OCI-LY3 (cell line): ENCODE measurements at regions not wholly inside any gene's neighbourhood (a gene's known extent, or its start where the extent isn't known, plus 50 kb on each side); places are given as distances from the start of the nearest gene placed in this dataset.

ENCODE experiments used
- H2AFZ ChIP-seq: fragments of 200-600, 300-600 bp; shearing (Covaris generic); 2 replicates; pipeline ENCODE4 v1.6.0; 2014; ENCODE audit warnings: antibody characterized with exemption, low read depth, low read length
- H3K27ac ChIP-seq: fragments of 200-600, 300-600 bp; sonication (generic); 2 replicates; pipeline ENCODE4 v1.5.1; 2014; ENCODE audit warnings: mild to moderate bottlenecking, low read length, moderate library complexity, mixed read lengths
- H3K27me3 ChIP-seq: fragments of 200-600, 300-600 bp; sonication (generic); 2 replicates; pipeline ENCODE4 v1.6.1; 2014; ENCODE audit warnings: low read depth, low read length, mixed read lengths
- H3K36me3 ChIP-seq: fragments of 200-600, 300-600 bp; sonication (generic); replicated peaks from 2 replicates; pipeline ENCODE3; 2014; ENCODE audit warnings: low read depth, low read length, mixed read lengths
- H3K4me1 ChIP-seq: fragments of 300-600, 200-600 bp; sonication (generic); 2 replicates; pipeline ENCODE4 v1.6.1; 2014; ENCODE audit warnings: low read length, mixed read lengths
- H3K4me2 ChIP-seq: fragments of 200-600, 300-600 bp; sonication (generic); 2 replicates; pipeline ENCODE4 v1.6.1; 2014; ENCODE audit warnings: low read length, mixed read lengths
- H3K4me3 ChIP-seq: fragments of 300-600, 200-600 bp; sonication (generic); 2 replicates; pipeline ENCODE4 v1.5.1; 2014; ENCODE audit warnings: antibody characterized with exemption, mild to moderate bottlenecking, low read length, moderate library complexity
- H3K79me2 ChIP-seq: fragments of 300-600, 200-600 bp; shearing (Covaris generic); 2 replicates; pipeline ENCODE4 v1.6.1; 2014; ENCODE audit warnings: mild to moderate bottlenecking, low read length, mixed read lengths
- H3K9ac ChIP-seq: fragments of 300-600, 200-600 bp; shearing (Covaris generic); 2 replicates; pipeline ENCODE4 v1.6.0; 2014; ENCODE audit warnings: mild to moderate bottlenecking, low read length, moderate library complexity
- H3K9me3 ChIP-seq: fragments of 200-600, 300-600 bp; shearing (Covaris generic); 2 replicates; pipeline ENCODE4 v1.6.1; 2014; ENCODE audit warnings: low read length, mixed read lengths; ENCODE audit not compliant: insufficient read depth
- H4K20me1 ChIP-seq: fragments of 200-600, 300-600 bp; sonication (generic); 2 replicates; pipeline ENCODE4 v1.6.1; 2016; ENCODE audit warnings: low read length, mixed read lengths; ENCODE audit not compliant: insufficient read depth
- EZH2phosphoT487 ChIP-seq: fragments of 200-600 bp; shearing (Covaris generic); IDR thresholded peaks from 2 replicates; pipeline ENCODE4 v1.6.1; 2018; ENCODE audit warnings: antibody characterized with exemption, mixed run types, low read depth
- TF ChIP-seq, protein P1 (sequence below): fragments of 200-600, 300-600 bp; sonication (generic); IDR thresholded peaks from 2 replicates; pipeline ENCODE4 v1.5.1; 2014; ENCODE audit warnings: antibody characterized with exemption, low read length, low read depth

DNA sequence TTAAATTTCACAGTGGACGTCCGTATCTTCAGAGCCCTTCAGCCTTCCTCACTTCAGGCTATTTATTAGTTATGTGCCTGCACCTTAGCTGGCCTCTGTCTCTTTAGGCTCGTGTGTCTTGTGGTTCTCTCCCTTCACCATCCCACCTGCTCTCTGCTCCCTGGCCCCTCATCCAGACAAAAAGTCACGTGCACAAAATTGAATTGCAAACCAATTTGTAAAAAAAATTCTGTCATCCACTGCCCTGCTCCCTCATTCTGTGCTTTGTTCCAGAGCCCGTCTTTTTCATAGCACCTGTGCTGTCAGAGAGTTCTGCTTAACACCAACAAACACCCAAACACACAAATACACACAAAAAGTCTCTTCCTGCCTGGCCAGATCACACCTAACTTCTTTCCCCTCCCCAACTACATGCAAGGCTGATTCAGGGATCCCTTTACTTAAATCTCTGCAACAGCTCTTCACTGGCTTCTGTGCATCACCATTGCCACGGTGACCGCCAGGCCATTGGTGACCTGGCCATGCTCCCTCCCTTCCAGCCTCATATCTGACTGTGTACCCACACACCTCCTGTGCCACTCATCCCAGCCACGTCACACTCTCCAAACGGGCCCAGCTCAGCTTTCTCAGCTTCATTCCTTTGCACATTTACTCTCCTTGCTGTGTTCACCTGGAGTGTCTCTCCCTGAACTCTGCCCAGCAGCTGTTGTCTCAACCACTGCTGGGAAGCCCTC, 205.7 kb downstream of the TTC8 start:
- Histone ChIP-seq H3K4me2 (no peak overlapping the region), H3K9me3 (no peaks in the 10 kb centered on the region), H3K27me3 (0 out of 2 replicates have a peak, but pooled peaks cover 2% of the 10 kb centered on the region), H2AFZ (no peak overlapping the region), H4K20me1 (no peaks in the 10 kb centered on the region), H3K9ac (no peak overlapping the region), H3K36me3 (no peaks in the 10 kb centered on the region), H3K27ac (no peak overlapping the region), H3K4me1 (no peaks in the 10 kb centered on the region), H3K4me3 (no peak overlapping the region), H3K79me2 (no peaks in the 10 kb centered on the region)
- TF ChIP-seq, protein P1, sequence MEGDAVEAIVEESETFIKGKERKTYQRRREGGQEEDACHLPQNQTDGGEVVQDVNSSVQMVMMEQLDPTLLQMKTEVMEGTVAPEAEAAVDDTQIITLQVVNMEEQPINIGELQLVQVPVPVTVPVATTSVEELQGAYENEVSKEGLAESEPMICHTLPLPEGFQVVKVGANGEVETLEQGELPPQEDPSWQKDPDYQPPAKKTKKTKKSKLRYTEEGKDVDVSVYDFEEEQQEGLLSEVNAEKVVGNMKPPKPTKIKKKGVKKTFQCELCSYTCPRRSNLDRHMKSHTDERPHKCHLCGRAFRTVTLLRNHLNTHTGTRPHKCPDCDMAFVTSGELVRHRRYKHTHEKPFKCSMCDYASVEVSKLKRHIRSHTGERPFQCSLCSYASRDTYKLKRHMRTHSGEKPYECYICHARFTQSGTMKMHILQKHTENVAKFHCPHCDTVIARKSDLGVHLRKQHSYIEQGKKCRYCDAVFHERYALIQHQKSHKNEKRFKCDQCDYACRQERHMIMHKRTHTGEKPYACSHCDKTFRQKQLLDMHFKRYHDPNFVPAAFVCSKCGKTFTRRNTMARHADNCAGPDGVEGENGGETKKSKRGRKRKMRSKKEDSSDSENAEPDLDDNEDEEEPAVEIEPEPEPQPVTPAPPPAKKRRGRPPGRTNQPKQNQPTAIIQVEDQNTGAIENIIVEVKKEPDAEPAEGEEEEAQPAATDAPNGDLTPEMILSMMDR = no peak
- no peak for TF ChIP-seq EZH2phosphoT487

DNA sequence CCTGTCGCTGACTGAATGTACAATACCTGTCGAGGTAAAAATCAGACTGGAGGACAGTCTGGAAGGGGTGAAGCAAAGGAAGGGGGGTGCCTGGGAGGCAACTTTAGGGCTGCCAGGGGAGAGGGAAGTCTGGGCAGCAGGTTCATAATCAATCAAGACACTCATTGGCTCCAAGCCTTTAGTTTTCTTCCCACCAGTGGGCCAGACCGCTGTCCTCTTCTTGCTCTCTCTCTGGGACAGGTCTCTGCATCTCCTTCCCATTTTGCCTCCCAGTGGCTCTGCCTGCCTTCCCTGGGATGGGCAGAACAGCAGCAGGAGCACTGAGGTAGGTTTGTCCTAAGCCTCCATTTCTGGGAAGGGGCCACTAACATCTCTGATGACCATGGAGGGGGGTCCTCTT, 206.5 kb downstream of the TTC8 start:
- Histone ChIP-seq H3K9me3 (no peaks in the 10 kb centered on the region), H2AFZ (no peak overlapping the region), H3K36me3 (no peaks in the 10 kb centered on the region), H3K4me3 (no peak overlapping the region), H3K9ac (no peak overlapping the region), H4K20me1 (no peaks in the 10 kb centered on the region), H3K27ac (no peak overlapping the region), H3K79me2 (no peaks in the 10 kb centered on the region), H3K4me2 (no peak overlapping the region), H3K27me3 (0 out of 2 replicates have a peak, but pooled peaks cover 2% of the 10 kb centered on the region), H3K4me1 (no peaks in the 10 kb centered on the region)
- TF ChIP-seq EZH2phosphoT487 = no peak
- TF ChIP-seq, protein P1 = no peak

DNA sequence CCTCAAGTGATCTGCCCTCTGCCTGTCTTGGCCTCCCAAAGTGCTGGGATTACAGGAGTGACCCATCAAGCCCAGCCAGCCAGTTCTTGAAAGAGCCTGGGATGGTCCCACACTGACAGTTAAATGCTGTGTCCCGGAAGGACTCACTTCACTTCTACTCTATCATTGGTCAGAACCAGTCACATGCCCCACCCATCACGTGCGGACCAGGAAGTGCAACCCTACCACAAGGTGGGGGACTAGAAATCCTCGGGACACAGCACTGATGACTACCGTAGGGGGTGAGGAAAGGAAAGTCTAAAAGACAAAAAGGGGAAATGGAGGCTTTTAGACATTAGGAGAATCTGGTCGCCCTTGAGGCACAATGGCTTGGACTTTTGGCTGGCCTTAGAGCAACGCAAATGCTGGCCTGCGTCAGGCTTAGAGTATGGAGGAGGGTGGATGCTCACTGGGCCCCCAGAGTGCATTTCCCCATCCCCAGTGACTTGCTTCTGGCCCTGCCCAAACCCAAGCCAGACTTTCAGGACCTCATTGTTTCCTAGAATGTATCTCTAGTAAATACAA, 207.7 kb downstream of the TTC8 start:
- Histone ChIP-seq H3K4me2 (no peak overlapping the region), H3K36me3 (no peaks in the 10 kb centered on the region), H3K9me3 (no peaks in the 10 kb centered on the region), H3K79me2 (no peaks in the 10 kb centered on the region), H4K20me1 (no peaks in the 10 kb centered on the region), H3K4me1 (no peaks in the 10 kb centered on the region), H3K9ac (no peak overlapping the region), H3K27ac (no peak overlapping the region), H3K27me3 (0 out of 2 replicates have a peak, but pooled peaks cover 6% of the 10 kb centered on the region), H2AFZ (no peak overlapping the region), H3K4me3 (no peak overlapping the region)
- TF ChIP-seq, protein P1 = no peak
- TF ChIP-seq EZH2phosphoT487 = no peak

DNA sequence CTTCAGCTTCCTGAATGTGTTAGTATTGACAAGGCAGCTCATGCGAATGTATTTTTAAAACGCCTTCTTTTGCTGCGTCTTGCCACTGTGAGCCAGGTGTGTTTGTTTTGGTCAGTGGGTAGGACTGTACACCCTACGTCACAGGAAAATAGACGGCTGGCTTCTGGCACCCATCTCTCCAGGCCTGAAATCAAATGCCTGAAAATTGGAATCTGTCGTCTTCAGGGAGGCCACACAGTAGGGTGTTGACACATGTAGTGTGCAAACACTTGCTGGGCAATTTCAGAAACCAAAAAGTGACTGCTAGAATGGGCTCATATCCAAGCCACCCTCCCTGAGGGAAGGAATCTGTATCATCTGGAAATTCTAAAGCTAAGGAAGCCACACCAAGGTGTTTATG, 209.3 kb downstream of the TTC8 start:
- Histone ChIP-seq H3K27ac (no peak overlapping the region), H3K9me3 (no peaks in the 10 kb centered on the region), H2AFZ (no peak overlapping the region), H3K9ac (no peak overlapping the region), H3K4me2 (no peak overlapping the region), H3K36me3 (no peaks in the 10 kb centered on the region), H4K20me1 (no peaks in the 10 kb centered on the region), H3K79me2 (no peaks in the 10 kb centered on the region), H3K4me1 (no peaks in the 10 kb centered on the region), H3K27me3 (0 out of 2 replicates have a peak, but pooled peaks cover 6% of the 10 kb centered on the region), H3K4me3 (no peak overlapping the region)
- no peak for TF ChIP-seq EZH2phosphoT487
- TF ChIP-seq, protein P1 = no peak
